ENCODE measurements at regions not wholly inside any gene's neighbourhood (a gene's known extent, or its start where the extent isn't known, plus 50 kb on each side); places are given as distances from the start of the nearest gene placed in this dataset.

- H3K4me3 ChIP-seq (ENCODE audit: low read depth, low read length): no peak overlapping the region
- no peak for DNase-seq (ENCODE audit: low read depth)
- no peak for TF ChIP-seq CTCF (IDR thresholded peaks at IDR 0.05; ENCODE audit: insufficient read depth, low read length)
Observed at GRCh38 chr1:70897273-70897672, 150.3 kb downstream of the PTGER3 start.

DNA sequence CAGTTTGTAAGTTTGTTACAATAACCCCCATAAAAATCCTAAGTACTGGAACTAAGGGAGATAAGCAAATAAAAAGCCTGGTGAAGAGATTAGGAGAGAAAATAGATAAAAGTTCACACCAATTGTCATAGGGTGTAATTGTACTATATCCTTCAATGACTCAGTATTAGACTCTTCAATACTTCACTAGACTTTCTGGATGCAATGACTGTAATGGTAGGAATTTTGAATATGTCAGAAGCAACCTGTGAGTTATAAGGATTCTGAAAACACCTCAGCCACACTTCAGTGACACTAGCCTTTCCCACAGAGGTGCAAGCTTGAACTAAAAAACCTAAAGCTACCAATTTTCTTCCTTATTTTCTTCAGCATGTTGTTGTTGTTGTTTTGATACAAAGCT lies 147.9 kb downstream of the PTGER3 start:
- no peak for DNase-seq (ENCODE audit: low read depth)
- TF ChIP-seq CTCF (IDR thresholded peaks at IDR 0.05; ENCODE audit: insufficient read depth, low read length): no peak

GRCh38 chr1:70902211-70902610 lies 145.4 kb downstream of the PTGER3 start:
- no peak overlapping the region for H3K4me3 ChIP-seq (ENCODE audit: low read depth, low read length)
- TF ChIP-seq CTCF (IDR thresholded peaks at IDR 0.05; ENCODE audit: insufficient read depth, low read length): no peak
- no peak for DNase-seq (ENCODE audit: low read depth)

More for the DNA sequence above, 147.9 kb downstream of the PTGER3 start:
- H3K4me3 ChIP-seq (ENCODE audit: low read depth, low read length): no peak overlapping the region

DNA sequence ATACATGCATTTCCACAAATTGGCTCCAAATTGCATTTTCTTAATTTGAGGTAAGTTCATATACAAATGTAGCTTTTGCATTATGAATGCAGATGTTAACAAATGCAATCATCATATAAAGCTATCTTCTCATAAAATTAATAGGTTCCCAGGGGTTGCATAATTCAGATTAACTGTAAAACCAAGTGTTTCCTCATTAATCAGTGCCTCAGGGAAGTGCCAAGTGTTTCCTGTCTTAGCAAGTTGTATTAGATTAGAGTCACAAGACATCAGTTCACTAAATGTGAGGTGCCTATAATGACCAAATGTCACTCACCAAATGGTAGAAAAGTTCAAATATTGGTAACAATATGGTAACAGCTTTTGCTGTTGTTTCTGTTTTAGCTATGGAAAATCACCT lies 140.8 kb downstream of the PTGER3 start:
- TF ChIP-seq CTCF (IDR thresholded peaks at IDR 0.05; ENCODE audit: insufficient read depth, low read length): no peak
- DNase-seq (ENCODE audit: low read depth): no peak
- H3K4me3 ChIP-seq (ENCODE audit: low read depth, low read length): no peak overlapping the region

GRCh38 chr1:70907563-70908310 lies 139.9 kb downstream of the PTGER3 start:
- no peak for DNase-seq (ENCODE audit: low read depth)
- no peak overlapping the region for H3K4me3 ChIP-seq (ENCODE audit: low read depth, low read length)
- no peak for TF ChIP-seq CTCF (IDR thresholded peaks at IDR 0.05; ENCODE audit: insufficient read depth, low read length)

GRCh38 chr1:70909262-70909822 lies 138.3 kb downstream of the PTGER3 start:
- no peak for TF ChIP-seq CTCF (IDR thresholded peaks at IDR 0.05; ENCODE audit: insufficient read depth, low read length)
- DNase-seq (ENCODE audit: low read depth): no peak
- H3K4me3 ChIP-seq (ENCODE audit: low read depth, low read length): no peak overlapping the region
